ENCODE measurements at regions not wholly inside any gene's neighbourhood (a gene's known extent, or its start where the extent isn't known, plus 50 kb on each side); places are given as distances from the start of the nearest gene placed in this dataset.

- TF ChIP-seq POLR2A (IDR thresholded peaks at IDR 0.05; ENCODE audit: low read length): no peak
- no peak for TF ChIP-seq GATA1 (IDR thresholded peaks at IDR 0.05; ENCODE audit: low read depth, low read length)
Measured at GRCh38 chr3:110790631-110791030, 281.0 kb upstream of the NECTIN3 start.

Data from erythroblast (primary cell).